ENCODE measurements at regions not wholly inside any gene's neighbourhood (a gene's known extent, or its start where the extent isn't known, plus 50 kb on each side); places are given as distances from the start of the nearest gene placed in this dataset.

- DNase-seq = no peak
Observed at GRCh38 chr1:63214553-63214952, 107.8 kb upstream of the FOXD3 start.

GRCh38 chr1:63223426-63223825, 98.9 kb upstream of the FOXD3 start:
- no peak for DNase-seq

- no peak for DNase-seq
Observed at GRCh38 chr1:63230722-63231121, 91.6 kb upstream of the FOXD3 start.

- no peak for DNase-seq
Observed at GRCh38 chr1:63238721-63239120, 83.6 kb upstream of the FOXD3 start.

- no peak for DNase-seq
Observed at GRCh38 chr1:63245186-63245585, 77.2 kb upstream of the FOXD3 start.

GRCh38 chr1:63248216-63248615, 74.2 kb upstream of the FOXD3 start:
- DNase-seq = no peak

- DNase-seq = no peak
Observed at GRCh38 chr1:63255153-63255552, 67.2 kb upstream of the FOXD3 start.

- DNase-seq = no peak
Observed at GRCh38 chr1:63261736-63262458, 60.5 kb upstream of the FOXD3 start.

- DNase-seq = no peak
Observed at GRCh38 chr1:63262459-63262770, 60.0 kb upstream of the FOXD3 start.

- DNase-seq = no peak
Observed at GRCh38 chr1:63264161-63264560, 58.2 kb upstream of the FOXD3 start.

GRCh38 chr1:63266857-63267256, 55.5 kb upstream of the FOXD3 start:
- no peak for DNase-seq

- DNase-seq = no peak
Observed at GRCh38 chr1:63268876-63269275, 53.5 kb upstream of the FOXD3 start.

GRCh38 chr1:63269571-63269970, 52.8 kb upstream of the FOXD3 start:
- DNase-seq = no peak
